Keratinocyte (primary cell): ENCODE measurements at regions not wholly inside any gene's neighbourhood (a gene's known extent, or its start where the extent isn't known, plus 50 kb on each side); places are given as distances from the start of the nearest gene placed in this dataset.

Experiments
- DNase-seq: peaks from one replicate; pipeline ENCODE4 v3.0.0-alpha.2; 2011; ENCODE audit warnings: low read depth, missing footprints, low spot score
- FAIRE-seq: peaks from 2 replicates; lab custom pipeline; 2011; peaks lifted over from hg19 to GRCh38; lab: Jason Lieb, UNC
- H2AFZ ChIP-seq: 2 replicates; pipeline ENCODE4 v1.6.0; 2012; ENCODE audit warnings: low read length, control low read depth, inconsistent platforms; ENCODE audit not compliant: control insufficient read depth
- H3K27ac ChIP-seq: 2 replicates; pipeline ENCODE4 v1.5.1; 2011; ENCODE audit warnings: low read length; ENCODE audit not compliant: control insufficient read depth, insufficient read depth
- H3K27me3 ChIP-seq: 3 replicates; pipeline ENCODE4 v1.6.0; 2011; ENCODE audit warnings: low read length; ENCODE audit not compliant: control insufficient read depth, insufficient read depth; ENCODE audit errors: extremely low read depth
- H3K36me3 ChIP-seq, 2 experiments: 2 replicates in 1 of 2; 3 replicates in 1 of 2; pipeline ENCODE4 v1.5.1; 2011; ENCODE audit warnings: low read length in 2 of 2, mild to moderate bottlenecking in 1 of 2; ENCODE audit not compliant: control insufficient read depth in 2 of 2, insufficient read depth in 2 of 2; ENCODE audit errors: extremely low read depth in 1 of 2
- H3K4me1 ChIP-seq: 3 replicates; pipeline ENCODE4 v1.5.1; 2011; ENCODE audit warnings: low read length; ENCODE audit not compliant: control insufficient read depth, insufficient read depth; ENCODE audit errors: extremely low read depth
- H3K4me2 ChIP-seq: 3 replicates; pipeline ENCODE4 v1.6.0; 2011; ENCODE audit warnings: low read depth, low read length; ENCODE audit not compliant: control insufficient read depth, insufficient read depth; ENCODE audit errors: extremely low read depth
- H3K4me3 ChIP-seq, 3 experiments: fragments of 200-600 bp in 1 of 3; sonication (generic) in 1 of 3; 2 replicates in 2 of 3; 3 replicates in 1 of 3; pipeline ENCODE4 v1.5.1; 2011 to 2016; ENCODE audit warnings: low read length in 3 of 3, mild to moderate bottlenecking in 3 of 3, control low read depth in 2 of 3, inconsistent platforms in 1 of 3, low read depth in 1 of 3, mixed read lengths in 1 of 3, mixed run types in 1 of 3, moderate library complexity in 1 of 3; ENCODE audit not compliant: control insufficient read depth in 2 of 3, insufficient read depth in 2 of 3; ENCODE audit errors: extremely low read depth in 1 of 3
- H3K79me2 ChIP-seq: 2 replicates; pipeline ENCODE4 v1.6.0; 2012; ENCODE audit warnings: low read length; ENCODE audit not compliant: control insufficient read depth, insufficient read depth
- H3K9ac ChIP-seq: 3 replicates; pipeline ENCODE4 v1.6.0; 2011; ENCODE audit warnings: low read length; ENCODE audit not compliant: control insufficient read depth, insufficient read depth; ENCODE audit errors: extremely low read depth
- H3K9me1 ChIP-seq: 3 replicates; pipeline ENCODE4 v1.6.0; 2011; ENCODE audit warnings: low read length; ENCODE audit not compliant: control insufficient read depth, insufficient read depth; ENCODE audit errors: extremely low read depth
- H3K9me3 ChIP-seq: 2 replicates; pipeline ENCODE4 v1.5.1; 2012; ENCODE audit warnings: low read depth, low read length; ENCODE audit not compliant: control insufficient read depth
- H4K20me1 ChIP-seq: 3 replicates; pipeline ENCODE4 v1.6.0; 2011; ENCODE audit warnings: low read length; ENCODE audit not compliant: control insufficient read depth, insufficient read depth; ENCODE audit errors: extremely low read depth
- CTCF ChIP-seq, 3 experiments: IDR thresholded peaks in 1 of 3; conservative IDR thresholded peaks in 1 of 3; optimal IDR thresholded peaks in 1 of 3; 2 replicates in 2 of 3; 3 replicates in 1 of 3; pipeline versions ENCODE3 to v1.5.1; 2011; ENCODE audit warnings: low read length in 3 of 3, mild to moderate bottlenecking in 3 of 3, moderate library complexity in 2 of 3, control low read depth in 1 of 3, inconsistent platforms in 1 of 3; ENCODE audit not compliant: insufficient read depth in 2 of 3; ENCODE audit errors: extremely low read depth in 1 of 3
- EZH2 ChIP-seq: IDR thresholded peaks from one replicate; pipeline ENCODE4 v1.6.1; 2012; ENCODE audit warnings: inconsistent platforms, mild to moderate bottlenecking, low read length, moderate library complexity
- dilution Hi-C: fragments of 300-500 bp; cut with MboI; formaldehyde crosslinking; loops from one replicate; pipeline ENCODE4 v1.7.0; 2020; ENCODE audit warnings: low sequenced_read_pairs; ENCODE audit not compliant: extremely low pct_ligation_motif_present

DNA sequence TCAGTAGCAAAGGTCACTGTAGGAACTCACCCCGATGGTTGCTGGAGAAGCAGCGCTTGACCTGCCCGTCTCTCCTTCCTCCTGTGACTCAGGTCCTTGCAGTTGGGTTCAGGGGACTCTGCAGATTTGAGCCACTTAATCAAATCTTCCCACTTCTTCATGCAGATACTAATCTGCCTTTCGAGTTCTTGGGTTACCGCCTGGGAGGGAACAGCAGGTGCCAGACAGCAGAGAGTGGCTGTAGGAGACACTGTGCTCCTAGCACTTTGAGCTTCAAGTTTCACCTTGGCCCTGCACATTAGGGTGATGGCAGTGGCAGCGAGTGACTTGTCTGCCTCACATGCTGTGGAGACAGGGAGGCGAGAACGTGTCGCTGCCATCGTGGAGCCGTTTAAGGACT lies 478.3 kb downstream of the PSAT1 start:
- dilution Hi-C loops = no loop called here
- Histone ChIP-seq H3K9me1 (no peaks in the 10 kb centered on the region), H3K9me3 (no peaks in the 10 kb centered on the region), H3K4me1 (no peaks in the 10 kb centered on the region), H4K20me1 (no peaks in the 10 kb centered on the region), H3K36me3 (no peaks in the 10 kb centered on the region), H3K27ac (no peak overlapping the region), H3K27me3 (no peaks in the 10 kb centered on the region), H3K79me2 (no peaks in the 10 kb centered on the region), H2AFZ (no peak overlapping the region), H3K9ac (no peak overlapping the region), H3K4me2 (no peak overlapping the region), H3K4me3 (no peak overlapping the region)
- DNase-seq (no peak), FAIRE-seq (no peak)
- TF ChIP-seq CTCF (optimal IDR thresholded peaks at IDR 0.05 in 1 of 3, IDR thresholded peaks at IDR 0.05 in 1 of 3, conservative IDR thresholded peaks at IDR 0.05 in 1 of 3; ENCODE audit: extremely low read depth in 1 of 3, insufficient read depth in 2 of 3, low read length in 3 of 3) = no peak
- no peak for TF ChIP-seq EZH2

GRCh38 chr9:78775696-78776295 lies 478.9 kb downstream of the PSAT1 start:
- Histone ChIP-seq H3K4me3 (no peak overlapping the region), H3K79me2 (no peaks in the 10 kb centered on the region), H3K9me3 (no peaks in the 10 kb centered on the region), H3K36me3 (no peaks in the 10 kb centered on the region), H2AFZ (no peak overlapping the region), H4K20me1 (no peaks in the 10 kb centered on the region), H3K9ac (no peak overlapping the region), H3K27me3 (no peaks in the 10 kb centered on the region), H3K4me2 (no peak overlapping the region), H3K27ac (no peak overlapping the region), H3K4me1 (no peaks in the 10 kb centered on the region), H3K9me1 (no peaks in the 10 kb centered on the region)
- no peak for TF ChIP-seq CTCF (optimal IDR thresholded peaks at IDR 0.05 in 1 of 3, IDR thresholded peaks at IDR 0.05 in 1 of 3, conservative IDR thresholded peaks at IDR 0.05 in 1 of 3; ENCODE audit: extremely low read depth in 1 of 3, insufficient read depth in 2 of 3, low read length in 3 of 3)
- no peak for TF ChIP-seq EZH2
- no peak for FAIRE-seq
- no peak for DNase-seq
- dilution Hi-C loops = no loop called here
